HepG2 (cell line): ENCODE measurements at regions not wholly inside any gene's neighbourhood (a gene's known extent, or its start where the extent isn't known, plus 50 kb on each side); places are given as distances from the start of the nearest gene placed in this dataset.

Source experiments
- ATAC-seq: fragments of 200-7000 bp; cut with Tn5 transposase; 3 replicates; pipeline ENCODE4 v1.9.1; 2020; ENCODE audit warnings: mild to moderate bottlenecking, moderate library complexity
- BruUV-seq: library from RNA; stranded (reverse); fragments of 400-500 nt; replicated peaks from 2 replicates; lab custom pipeline; 2021; lab: Mats Ljungman, UMichigan
- CTCF ChIA-PET: fragments of 300-600 bp; formaldehyde crosslinking; extraction: SDS; loops from one replicate; lab custom pipeline; 2021; ENCODE audit warnings: low total read pairs, inconsistent platforms, low intra/inter-chr PET ratio; lab: Yijun Ruan, JAX
- POLR2A ChIA-PET: fragments of 350-600 bp; sonication (Branson Sonifier 250); formaldehyde crosslinking; loops from one replicate; lab custom pipeline; 2020; ENCODE audit warnings: antibody characterized with exemption, inconsistent platforms; lab: Yijun Ruan, JAX
- DNase-seq: peaks from one replicate; pipeline ENCODE4 v3.0.0-alpha.2; 2015; ENCODE audit warnings: low spot score
- FAIRE-seq: peaks from 3 replicates; lab custom pipeline; 2011; peaks lifted over from hg19 to GRCh38; lab: Jason Lieb, UNC
- H2AFZ ChIP-seq: one replicate; pipeline ENCODE4 v1.6.1; 2011; ENCODE audit warnings: low read length, inconsistent platforms
- H3K27ac ChIP-seq: fragments of 300-600 bp; 3 replicates; pipeline ENCODE4 v1.8.0; 2011; ENCODE audit warnings: mixed run types, mild to moderate bottlenecking, mixed read lengths, low read length, inconsistent platforms; ENCODE audit not compliant: insufficient read depth; ENCODE audit errors: extremely low read length
- H3K27me3 ChIP-seq, 2 experiments: fragments of 200-600 bp in 1 of 2; 2 replicates in 1 of 2; 3 replicates in 1 of 2; pipeline versions ENCODE4 v1.6.0 to v1.8.0; 2011; ENCODE audit warnings: low read length in 2 of 2, mild to moderate bottlenecking in 2 of 2, moderate library complexity in 2 of 2, inconsistent platforms in 1 of 2; ENCODE audit not compliant: insufficient read depth in 2 of 2, control insufficient read depth in 1 of 2
- H3K36me3 ChIP-seq, 2 experiments: fragments of 200-600 bp in 1 of 2; replicated peaks in 1 of 2; 2 replicates in 1 of 2; 3 replicates in 1 of 2; pipeline versions ENCODE4 v1.5.1 to v1.8.0; 2011; ENCODE audit warnings: low read length in 2 of 2, inconsistent platforms in 1 of 2; ENCODE audit not compliant: insufficient read depth in 2 of 2, control insufficient read depth in 1 of 2
- H3K4me1 ChIP-seq: 2 replicates; pipeline ENCODE4 v1.5.1; 2012; ENCODE audit warnings: low read length, inconsistent platforms; ENCODE audit not compliant: insufficient read depth
- H3K4me2 ChIP-seq: 2 replicates; pipeline ENCODE4 v1.6.0; 2011; ENCODE audit warnings: low read depth, low read length, inconsistent platforms
- H3K4me3 ChIP-seq, 3 experiments: fragments of 200-600 bp in 1 of 3; sonication (generic), shearing (Covaris generic) in 1 of 3; replicated peaks in 1 of 3; 2 replicates each; pipeline ENCODE4 v1.5.1; 2011 to 2016; ENCODE audit warnings: low read length in 3 of 3, inconsistent platforms in 2 of 3, low read depth in 2 of 3, mild to moderate bottlenecking in 2 of 3, control low read depth in 1 of 3, mixed read lengths in 1 of 3; ENCODE audit not compliant: insufficient read depth in 1 of 3
- H3K79me2 ChIP-seq: one replicate; pipeline ENCODE4 v1.6.1; 2011; ENCODE audit warnings: low read length, inconsistent platforms; ENCODE audit not compliant: insufficient read depth
- H3K9ac ChIP-seq: 2 replicates; pipeline ENCODE4 v1.6.0; 2011; ENCODE audit warnings: mild to moderate bottlenecking, low read depth, low read length, inconsistent platforms; ENCODE audit not compliant: insufficient read depth
- H3K9me3 ChIP-seq: 2 replicates; pipeline ENCODE4 v1.5.1; 2012; ENCODE audit warnings: mild to moderate bottlenecking, low read length
- H4K20me1 ChIP-seq: 2 replicates; pipeline ENCODE4 v1.6.0; 2011; ENCODE audit warnings: inconsistent platforms, mild to moderate bottlenecking, low read length, moderate library complexity; ENCODE audit not compliant: insufficient read depth
- ADNP ChIP-seq: sonication (generic); formaldehyde crosslinking; IDR thresholded peaks from 2 replicates; pipeline ENCODE4 v1.4.0; 2020; ENCODE audit warnings: missing genetic modification reagents
- BATF2 ChIP-seq: sonication (generic); formaldehyde crosslinking; IDR thresholded peaks from 2 replicates; pipeline ENCODE4 v1.8.0; 2022; ENCODE audit warnings: mild to moderate bottlenecking, missing genetic modification reagents, moderate library complexity
- CBFB ChIP-seq: sonication (generic); formaldehyde crosslinking; IDR thresholded peaks from 2 replicates; pipeline ENCODE4 v1.4.0; 2020; ENCODE audit warnings: missing genetic modification reagents
- E2F5 ChIP-seq: sonication (generic); formaldehyde crosslinking; conservative IDR thresholded peaks from 2 replicates; pipeline ENCODE4 v1.4.0; 2020; ENCODE audit warnings: missing genetic modification reagents
- FOSL1 ChIP-seq: sonication (generic); formaldehyde crosslinking; IDR thresholded peaks from 2 replicates; pipeline ENCODE4 v1.9.0; 2021; ENCODE audit warnings: missing genetic modification reagents, borderline replicate concordance
- HIVEP1 ChIP-seq: sonication (generic); formaldehyde crosslinking; IDR thresholded peaks from 2 replicates; pipeline ENCODE4 v1.4.0; 2020; ENCODE audit warnings: mild to moderate bottlenecking, missing genetic modification reagents
- HNF4A ChIP-seq: sonication (generic); formaldehyde crosslinking; IDR thresholded peaks from 2 replicates; pipeline ENCODE4 v1.4.0; 2020; ENCODE audit warnings: missing genetic modification reagents
- IRF9 ChIP-seq: sonication (generic); formaldehyde crosslinking; IDR thresholded peaks from 2 replicates; pipeline ENCODE4 v1.8.0; 2022; ENCODE audit warnings: missing genetic modification reagents, mild to moderate bottlenecking, borderline replicate concordance
- MXD4 ChIP-seq: IDR thresholded peaks from 2 replicates; pipeline ENCODE4 v1.6.1; 2016; ENCODE audit warnings: mild to moderate bottlenecking, missing biosample characterization, missing genetic modification reagents
- PAF1 ChIP-seq: IDR thresholded peaks from 2 replicates; pipeline ENCODE4 v1.6.1; 2016; ENCODE audit warnings: missing genetic modification reagents, missing compliant biosample characterization
- SMAD1 ChIP-seq: sonication (generic); formaldehyde crosslinking; IDR thresholded peaks from 2 replicates; pipeline ENCODE4 v1.4.0; 2020; ENCODE audit warnings: missing genetic modification reagents, low read depth, mild to moderate bottlenecking, borderline replicate concordance
- TCF7L2 ChIP-seq: IDR thresholded peaks from 2 replicates; pipeline ENCODE4 v1.6.1; 2011; ENCODE audit warnings: mild to moderate bottlenecking, low read depth, low read length, moderate library complexity
- ZNF646 ChIP-seq: sonication (generic); formaldehyde crosslinking; IDR thresholded peaks from 2 replicates; pipeline ENCODE4 v1.9.0; 2021; ENCODE audit warnings: mild to moderate bottlenecking, missing genetic modification reagents
- ZNF878 ChIP-seq: sonication (generic); formaldehyde crosslinking; IDR thresholded peaks from 2 replicates; pipeline ENCODE4 v1.8.1; 2023; ENCODE audit warnings: mild to moderate bottlenecking, missing genetic modification reagents, moderate library complexity
- ZUFSP ChIP-seq: sonication (generic); formaldehyde crosslinking; IDR thresholded peaks from 2 replicates; pipeline ENCODE4 v1.9.0; 2021; ENCODE audit warnings: missing genetic modification reagents, mild to moderate bottlenecking, borderline replicate concordance
- in situ Hi-C: cut with HindIII; loops from 2 replicates; pipeline ENCODE4 v1.10.0; 2017; ENCODE audit warnings: low pct_unique_long_range_greater_than_20kb; ENCODE audit not compliant: extremely low pct_ligation_motif_present
- intact Hi-C: fragments of 100-400 bp; cut with micrococcal nuclease; formaldehyde crosslinking; loops from one replicate; pipeline ENCODE4 v1.10.0; 2022; ENCODE audit not compliant: unreplicated experiment

- no peak for TF ChIP-seq MXD4 (CRISPR knock-in tag)
- no peak for TF ChIP-seq HNF4A (CRISPR knock-in tag)
- no peak for TF ChIP-seq ZUFSP
- no peak for TF ChIP-seq PAF1 (CRISPR knock-in tag)
- no peak for TF ChIP-seq TCF7L2
- no peak for TF ChIP-seq E2F5 (CRISPR knock-in tag)
- TF ChIP-seq FOSL1, result no peak
- TF ChIP-seq, all 625 proteins: peak for 0
These were observed 493.4 kb downstream of the SEMA3D start (continued) for GRCh38 chr7:84693483-84693882.

- no peak overlapping the region for H2AFZ ChIP-seq
- H3K36me3 ChIP-seq, result no peaks in the 10 kb centered on the region
- no peak for ATAC-seq
- no TSS peak for BruUV-seq
- no peak overlapping the region for H3K4me3 ChIP-seq
- no peak overlapping the region for H3K27ac ChIP-seq
- FAIRE-seq, result no peak
- no peak for DNase-seq
- POLR2A ChIA-PET, result no interaction called here
- no peak overlapping the region for H3K4me2 ChIP-seq
- H3K9ac ChIP-seq, result no peak overlapping the region
- H4K20me1 ChIP-seq, result no peaks in the 10 kb centered on the region
- no peaks in the 10 kb centered on the region for H3K9me3 ChIP-seq
- CTCF ChIA-PET, result no interaction called here
- no peaks in the 10 kb centered on the region for H3K27me3 ChIP-seq
- H3K4me1 ChIP-seq, result no peaks in the 10 kb centered on the region
- intact Hi-C loops (no loop called here), in situ Hi-C loops (no loop called here)
- no peaks in the 10 kb centered on the region for H3K79me2 ChIP-seq
- TF ChIP-seq SMAD1 (CRISPR knock-in tag), result no peak
- no peak for TF ChIP-seq CBFB
- no peak for TF ChIP-seq ZNF646 (CRISPR knock-in tag)
- no peak for TF ChIP-seq ADNP (CRISPR knock-in tag)
- TF ChIP-seq ZNF878, result no peak
- TF ChIP-seq HIVEP1, result no peak
- no peak for TF ChIP-seq IRF9
- no peak for TF ChIP-seq BATF2 (CRISPR knock-in tag)
These were observed 494.1 kb upstream of the SEMA3A start for GRCh38 chr7:84688671-84689070.
